ENCODE measurements at regions not wholly inside any gene's neighbourhood (a gene's known extent, or its start where the extent isn't known, plus 50 kb on each side); places are given as distances from the start of the nearest gene placed in this dataset.

- H3K4me3 ChIP-seq (ENCODE audit: low read depth, low read length): no peak overlapping the region
- TF ChIP-seq, protein P1, sequence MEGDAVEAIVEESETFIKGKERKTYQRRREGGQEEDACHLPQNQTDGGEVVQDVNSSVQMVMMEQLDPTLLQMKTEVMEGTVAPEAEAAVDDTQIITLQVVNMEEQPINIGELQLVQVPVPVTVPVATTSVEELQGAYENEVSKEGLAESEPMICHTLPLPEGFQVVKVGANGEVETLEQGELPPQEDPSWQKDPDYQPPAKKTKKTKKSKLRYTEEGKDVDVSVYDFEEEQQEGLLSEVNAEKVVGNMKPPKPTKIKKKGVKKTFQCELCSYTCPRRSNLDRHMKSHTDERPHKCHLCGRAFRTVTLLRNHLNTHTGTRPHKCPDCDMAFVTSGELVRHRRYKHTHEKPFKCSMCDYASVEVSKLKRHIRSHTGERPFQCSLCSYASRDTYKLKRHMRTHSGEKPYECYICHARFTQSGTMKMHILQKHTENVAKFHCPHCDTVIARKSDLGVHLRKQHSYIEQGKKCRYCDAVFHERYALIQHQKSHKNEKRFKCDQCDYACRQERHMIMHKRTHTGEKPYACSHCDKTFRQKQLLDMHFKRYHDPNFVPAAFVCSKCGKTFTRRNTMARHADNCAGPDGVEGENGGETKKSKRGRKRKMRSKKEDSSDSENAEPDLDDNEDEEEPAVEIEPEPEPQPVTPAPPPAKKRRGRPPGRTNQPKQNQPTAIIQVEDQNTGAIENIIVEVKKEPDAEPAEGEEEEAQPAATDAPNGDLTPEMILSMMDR (IDR thresholded peaks at IDR 0.05; ENCODE audit: insufficient read depth, low read length): no peak
- no peak for DNase-seq (ENCODE audit: low read depth)
Measured at GRCh38 chr5:40365342-40366330, 314.1 kb upstream of the PTGER4 start.

DNA sequence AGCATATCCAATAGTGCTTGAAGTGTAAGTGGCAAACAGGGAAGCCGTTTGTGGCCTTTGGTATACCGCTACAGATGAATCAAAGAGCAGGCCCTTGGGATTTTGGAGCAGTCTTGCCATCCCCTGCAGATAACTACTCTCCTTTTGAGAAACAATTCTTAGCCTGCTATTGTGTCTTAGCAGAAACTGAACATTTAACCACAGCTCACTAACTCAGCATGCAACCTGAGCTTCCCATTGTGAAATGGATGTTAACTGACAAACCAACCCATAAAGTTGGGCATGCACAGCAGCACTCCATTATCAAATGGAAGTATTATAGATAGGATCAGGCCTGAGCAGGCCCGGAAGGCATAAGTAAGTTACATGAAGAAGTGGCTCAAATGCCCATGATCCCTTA lies 315.3 kb upstream of the PTGER4 start:
- TF ChIP-seq, protein P1 (IDR thresholded peaks at IDR 0.05; ENCODE audit: insufficient read depth, low read length): no peak
- no peak for DNase-seq (ENCODE audit: low read depth)
- H3K4me3 ChIP-seq (ENCODE audit: low read depth, low read length): no peak overlapping the region

DNA sequence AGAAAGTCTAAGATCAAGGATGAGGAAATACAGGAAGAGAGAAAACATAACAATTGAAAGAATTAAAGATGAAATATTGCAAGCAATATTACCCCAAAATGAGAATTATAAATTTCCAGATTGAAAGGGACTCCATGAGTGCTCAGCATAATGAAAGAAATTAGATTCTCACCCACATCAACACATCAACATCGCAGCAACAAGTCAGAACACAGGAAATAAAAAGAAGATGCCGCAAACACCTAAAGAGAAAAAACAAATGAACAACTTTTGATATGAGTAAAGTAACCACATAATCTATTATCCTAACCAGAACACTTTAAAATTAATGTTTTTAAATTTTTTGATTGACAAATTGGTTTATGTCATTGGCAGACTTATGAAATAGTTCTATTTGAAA lies 318.3 kb upstream of the PTGER4 start:
- no peak for DNase-seq (ENCODE audit: low read depth)
- TF ChIP-seq, protein P1 (IDR thresholded peaks at IDR 0.05; ENCODE audit: insufficient read depth, low read length): no peak

DNA sequence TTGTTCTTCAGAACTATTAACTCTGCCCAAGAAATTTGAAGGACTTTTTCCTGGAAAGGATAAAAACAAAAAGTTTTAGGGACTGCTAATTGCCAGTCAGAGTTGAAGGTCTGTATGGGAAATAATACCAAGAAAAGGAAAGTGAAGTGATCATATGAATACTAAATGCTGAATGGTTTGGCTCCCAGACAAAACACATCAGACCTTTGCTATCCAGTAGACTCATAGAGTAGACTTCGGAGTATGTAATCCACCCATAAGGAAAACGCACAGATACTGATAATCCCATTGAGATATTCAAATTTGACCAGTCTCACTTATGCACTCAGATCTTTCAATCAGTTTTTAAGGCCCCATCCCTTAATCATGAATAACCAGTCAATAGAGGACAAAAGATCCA lies 319.0 kb upstream of the PTGER4 start:
- TF ChIP-seq, protein P1 (IDR thresholded peaks at IDR 0.05; ENCODE audit: insufficient read depth, low read length): no peak
- H3K4me3 ChIP-seq (ENCODE audit: low read depth, low read length): no peak overlapping the region
- DNase-seq (ENCODE audit: low read depth): no peak

More for the DNA sequence above, 318.3 kb upstream of the PTGER4 start:
- H3K4me3 ChIP-seq (ENCODE audit: low read depth, low read length): no peak overlapping the region

- H3K4me3 ChIP-seq (ENCODE audit: low read depth, low read length): no peak overlapping the region
- DNase-seq (ENCODE audit: low read depth): no peak
- TF ChIP-seq, protein P1 (IDR thresholded peaks at IDR 0.05; ENCODE audit: insufficient read depth, low read length): no peak
Measured at GRCh38 chr5:40359832-40360231, 319.9 kb upstream of the PTGER4 start.

DNA sequence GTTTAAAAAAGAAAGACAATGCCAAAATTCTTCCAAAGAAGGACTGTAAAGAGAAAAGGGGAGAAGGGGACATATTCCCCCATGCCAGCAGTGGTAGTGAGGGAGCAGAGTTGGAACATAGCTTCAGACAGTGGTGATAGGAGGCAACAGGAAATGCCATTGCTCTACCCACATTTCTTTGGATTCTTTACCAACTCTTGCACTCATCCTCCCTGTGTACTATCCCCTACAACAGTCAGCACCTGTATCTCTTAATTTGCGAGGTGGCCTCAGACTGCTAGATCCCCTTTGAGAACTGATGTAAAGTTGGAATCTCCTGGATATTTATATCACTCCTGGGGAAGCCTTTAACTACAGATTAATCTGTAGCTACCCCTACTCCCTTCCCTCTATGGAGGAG lies 320.6 kb upstream of the PTGER4 start:
- TF ChIP-seq, protein P1 (IDR thresholded peaks at IDR 0.05; ENCODE audit: insufficient read depth, low read length): no peak
- no peak overlapping the region for H3K4me3 ChIP-seq (ENCODE audit: low read depth, low read length)

More for the DNA sequence above, 320.6 kb upstream of the PTGER4 start:
- no peak for DNase-seq (ENCODE audit: low read depth)

Data from fibroblast of the aortic adventitia (primary cell).